Osteocyte (in vitro differentiated cells): ENCODE measurements at regions not wholly inside any gene's neighbourhood (a gene's known extent, or its start where the extent isn't known, plus 50 kb on each side); places are given as distances from the start of the nearest gene placed in this dataset.
A peak's percentile ranks its signal among the peaks of the same experiment; 100 is the strongest.
"Not testable (repeated sequence)": the region's sequence is repeated elsewhere in the genome, so short reads cannot be mapped to it uniquely, and the experiment has no call there.

Source experiments
- DNase-seq: peaks from one replicate; pipeline ENCODE4 v3.0.0; 2021; ENCODE audit warnings: mixed read lengths; ENCODE audit not compliant: unreplicated experiment; ENCODE audit errors: extremely low spot score
- H3K27ac Mint-ChIP-seq: one replicate; pipeline ENCODE4 v1.8.0; 2021; ENCODE audit warnings: mild to moderate bottlenecking, mixed read lengths; ENCODE audit not compliant: unreplicated experiment
- H3K27me3 Mint-ChIP-seq: one replicate; pipeline ENCODE4 v1.8.0; 2021; ENCODE audit warnings: mixed read lengths; ENCODE audit not compliant: unreplicated experiment
- H3K36me3 Mint-ChIP-seq: one replicate; pipeline ENCODE4 v1.8.0; 2021; ENCODE audit warnings: mixed read lengths; ENCODE audit not compliant: unreplicated experiment
- H3K4me1 Mint-ChIP-seq: one replicate; pipeline ENCODE4 v1.8.0; 2021; ENCODE audit warnings: mixed read lengths; ENCODE audit not compliant: unreplicated experiment
- H3K4me3 Mint-ChIP-seq: one replicate; pipeline ENCODE4 v1.8.0; 2021; ENCODE audit warnings: mild to moderate bottlenecking, moderate library complexity, mixed read lengths; ENCODE audit not compliant: unreplicated experiment
- H3K9me3 Mint-ChIP-seq: one replicate; pipeline ENCODE4 v1.8.0; 2021; ENCODE audit warnings: mixed read lengths; ENCODE audit not compliant: unreplicated experiment
- CTCF ChIP-seq: fragments of 200-600 bp; sonication (generic); IDR thresholded peaks from 2 replicates; pipeline ENCODE4 v1.5.0; 2021; ENCODE audit warnings: antibody characterized with exemption, mild to moderate bottlenecking, moderate library complexity

DNA sequence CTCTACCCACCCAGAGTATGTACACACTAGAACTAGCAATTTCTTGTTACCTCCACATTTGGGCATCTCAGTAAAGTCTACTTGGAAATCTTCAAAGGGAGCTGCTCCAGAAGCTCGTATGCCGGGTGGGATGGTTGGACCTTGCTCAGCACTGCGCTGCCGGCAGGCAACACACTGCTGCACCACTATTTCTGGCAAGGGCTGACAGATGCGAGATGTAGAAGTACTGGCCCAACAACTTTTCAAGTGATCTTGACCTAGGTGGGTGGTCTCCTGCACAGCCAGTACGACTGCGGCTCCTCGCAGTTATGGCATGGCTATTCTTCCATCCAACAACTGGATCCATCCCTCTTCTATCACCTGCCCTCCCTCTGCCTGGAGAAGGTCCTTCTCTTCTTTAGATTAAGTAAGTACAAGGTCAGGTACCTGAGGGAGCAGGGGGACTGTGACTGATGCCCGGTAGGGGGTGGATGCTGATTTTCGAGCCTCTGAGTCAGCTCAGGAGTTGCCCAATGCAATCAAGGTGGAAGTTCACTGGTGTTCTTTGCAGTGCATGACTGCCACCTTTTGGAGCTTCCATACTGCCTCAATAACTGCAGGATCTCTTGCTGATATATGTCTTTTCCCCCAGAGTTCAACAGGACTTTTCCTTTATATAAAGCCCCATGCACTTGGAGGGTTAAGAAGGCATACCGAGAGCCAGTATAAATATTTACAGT, 100.4 kb upstream of the SLC1A4 start:
- Mint-ChIP-seq H3K27me3 (peaks cover 23% of the 10 kb centered on the region), H3K4me3 (no peak overlapping the region), H3K27ac (no peak overlapping the region), H3K36me3 (no peaks in the 10 kb centered on the region), H3K4me1 (no peaks in the 10 kb centered on the region), H3K9me3 (no peaks in the 10 kb centered on the region)
- no peak for DNase-seq
- TF ChIP-seq CTCF = peak; percentile 32

GRCh38 chr2:64889803-64890202, 99.4 kb upstream of the SLC1A4 start:
- TF ChIP-seq CTCF = no peak
- Mint-ChIP-seq H3K27ac (no peak overlapping the region), H3K4me1 (no peaks in the 10 kb centered on the region), H3K36me3 (no peaks in the 10 kb centered on the region), H3K4me3 (no peak overlapping the region), H3K27me3 (peaks cover 32% of the 10 kb centered on the region), H3K9me3 (no peaks in the 10 kb centered on the region)
- DNase-seq = no peak

- DNase-seq, H3K4me1 Mint-ChIP-seq, H3K4me3 Mint-ChIP-seq, H3K9me3 Mint-ChIP-seq, H3K27ac Mint-ChIP-seq, H3K36me3 Mint-ChIP-seq: not testable (repeated sequence)
- H3K27me3 Mint-ChIP-seq = peaks cover 44% of the 10 kb centered on the region
These were observed 92.6 kb upstream of the SLC1A4 start for GRCh38 chr2:64896572-64896971.

GRCh38 chr2:64899081-64899865, 89.9 kb upstream of the SLC1A4 start:
- Mint-ChIP-seq H3K27ac (no peak overlapping the region), H3K9me3 (no peaks in the 10 kb centered on the region), H3K36me3 (no peaks in the 10 kb centered on the region), H3K4me3 (no peak overlapping the region), H3K4me1 (no peaks in the 10 kb centered on the region), H3K27me3 (peaks cover 22% of the 10 kb centered on the region)
- DNase-seq = no peak
- no peak for TF ChIP-seq CTCF

GRCh38 chr2:64899876-64900275, 89.3 kb upstream of the SLC1A4 start:
- H3K9me3 Mint-ChIP-seq, H3K27ac Mint-ChIP-seq, H3K4me3 Mint-ChIP-seq, H3K4me1 Mint-ChIP-seq, DNase-seq, H3K36me3 Mint-ChIP-seq: not testable (repeated sequence)
- peaks cover 18% of the 10 kb centered on the region for H3K27me3 Mint-ChIP-seq
